ENCODE measurements at regions not wholly inside any gene's neighbourhood (a gene's known extent, or its start where the extent isn't known, plus 50 kb on each side); places are given as distances from the start of the nearest gene placed in this dataset.
A peak's percentile ranks its signal among the peaks of the same experiment; 100 is the strongest.

- no peaks in the 10 kb centered on the region for H4K20me1 ChIP-seq (ENCODE audit: insufficient read depth, low read length)
- H3K4me1 ChIP-seq (ENCODE audit: low read length), result peaks cover 27% of the 10 kb centered on the region
- H3K27me3 ChIP-seq (ENCODE audit: low read depth, low read length), result no peaks in the 10 kb centered on the region
- H3K79me2 ChIP-seq (ENCODE audit: low read length), result no peaks in the 10 kb centered on the region
- no peak overlapping the region for H3K27ac ChIP-seq (ENCODE audit: low read length)
- H3K36me3 ChIP-seq (replicated peaks; ENCODE audit: low read depth, low read length), result no peaks in the 10 kb centered on the region
- no peak for TF ChIP-seq EZH2phosphoT487 (IDR thresholded peaks at IDR 0.05; ENCODE audit: low read depth)
- no peak for TF ChIP-seq CTCF (IDR thresholded peaks at IDR 0.05; ENCODE audit: low read depth, low read length)
- H3K9ac ChIP-seq (ENCODE audit: low read length), result no peak overlapping the region
- H3K9me3 ChIP-seq (ENCODE audit: insufficient read depth, low read length), result no peaks in the 10 kb centered on the region
- H2AFZ ChIP-seq (ENCODE audit: low read depth, low read length), result no peak overlapping the region
- no peak overlapping the region for H3K4me2 ChIP-seq (ENCODE audit: low read length)
- no peak overlapping the region for H3K4me3 ChIP-seq (ENCODE audit: low read length)
Observed at GRCh38 chr6:82035526-82035925, 212.0 kb downstream of the IBTK start.

GRCh38 chr6:82033631-82034211 lies 213.8 kb downstream of the IBTK start:
- Histone ChIP-seq H2AFZ (ENCODE audit: low read depth, low read length) (peak overlapping the region; percentile 3; the same call in 1 of the 2 replicates), H3K27ac (ENCODE audit: low read length) (no peak overlapping the region), H3K4me3 (ENCODE audit: low read length) (no peak overlapping the region), H4K20me1 (ENCODE audit: insufficient read depth, low read length) (no peaks in the 10 kb centered on the region), H3K27me3 (ENCODE audit: low read depth, low read length) (no peaks in the 10 kb centered on the region), H3K4me2 (ENCODE audit: low read length) (peak overlapping the region; percentile 25), H3K9ac (ENCODE audit: low read length) (no peak overlapping the region), H3K36me3 (replicated peaks; ENCODE audit: low read depth, low read length) (no peaks in the 10 kb centered on the region), H3K79me2 (ENCODE audit: low read length) (no peaks in the 10 kb centered on the region), H3K9me3 (ENCODE audit: insufficient read depth, low read length) (no peaks in the 10 kb centered on the region), H3K4me1 (ENCODE audit: low read length) (peaks cover 21% of the 10 kb centered on the region)
- TF ChIP-seq CTCF (IDR thresholded peaks at IDR 0.05; ENCODE audit: low read depth, low read length), result no peak
- TF ChIP-seq EZH2phosphoT487 (IDR thresholded peaks at IDR 0.05; ENCODE audit: low read depth), result no peak

GRCh38 chr6:82032444-82032843 lies 215.1 kb downstream of the IBTK start:
- H4K20me1 ChIP-seq (ENCODE audit: insufficient read depth, low read length), result no peaks in the 10 kb centered on the region
- peaks cover 21% of the 10 kb centered on the region for H3K4me1 ChIP-seq (ENCODE audit: low read length)
- no peaks in the 10 kb centered on the region for H3K36me3 ChIP-seq (replicated peaks; ENCODE audit: low read depth, low read length)
- H3K27me3 ChIP-seq (ENCODE audit: low read depth, low read length), result no peaks in the 10 kb centered on the region
- H3K4me3 ChIP-seq (ENCODE audit: low read length), result no peak overlapping the region
- H2AFZ ChIP-seq (ENCODE audit: low read depth, low read length), result no peak overlapping the region
- no peak overlapping the region for H3K27ac ChIP-seq (ENCODE audit: low read length)
- no peak overlapping the region for H3K9ac ChIP-seq (ENCODE audit: low read length)
- no peaks in the 10 kb centered on the region for H3K9me3 ChIP-seq (ENCODE audit: insufficient read depth, low read length)
- TF ChIP-seq EZH2phosphoT487 (IDR thresholded peaks at IDR 0.05; ENCODE audit: low read depth) (no peak), CTCF (IDR thresholded peaks at IDR 0.05; ENCODE audit: low read depth, low read length) (no peak)
- H3K4me2 ChIP-seq (ENCODE audit: low read length), result no peak overlapping the region
- no peaks in the 10 kb centered on the region for H3K79me2 ChIP-seq (ENCODE audit: low read length)

- Histone ChIP-seq H3K9ac (ENCODE audit: low read length) (no peak overlapping the region), H2AFZ (ENCODE audit: low read depth, low read length) (peak overlapping the region; percentile 79), H3K4me2 (ENCODE audit: low read length) (no peak overlapping the region), H3K27ac (ENCODE audit: low read length) (no peak overlapping the region), H3K79me2 (ENCODE audit: low read length) (no peaks in the 10 kb centered on the region), H3K9me3 (ENCODE audit: insufficient read depth, low read length) (no peaks in the 10 kb centered on the region), H3K4me1 (ENCODE audit: low read length) (peaks cover 21% of the 10 kb centered on the region), H3K36me3 (replicated peaks; ENCODE audit: low read depth, low read length) (no peaks in the 10 kb centered on the region), H3K27me3 (ENCODE audit: low read depth, low read length) (no peaks in the 10 kb centered on the region), H4K20me1 (ENCODE audit: insufficient read depth, low read length) (no peaks in the 10 kb centered on the region), H3K4me3 (ENCODE audit: low read length) (no peak overlapping the region)
- TF ChIP-seq EZH2phosphoT487 (IDR thresholded peaks at IDR 0.05; ENCODE audit: low read depth) (no peak), CTCF (IDR thresholded peaks at IDR 0.05; ENCODE audit: low read depth, low read length) (no peak)
Observed at GRCh38 chr6:82030761-82031503, 216.6 kb downstream of the IBTK start.
